ENCODE measurements at regions not wholly inside any gene's neighbourhood (a gene's known extent, or its start where the extent isn't known, plus 50 kb on each side); places are given as distances from the start of the nearest gene placed in this dataset.

- POLR2A ChIA-PET = no interaction called here
- CTCF ChIA-PET = no interaction called here
- no peak for DNase-seq (ENCODE audit: low read depth, low spot score)
- no peak for TF ChIP-seq CTCF (IDR thresholded peaks at IDR 0.05; ENCODE audit: low read depth, low read length)
- Histone ChIP-seq H3K27me3 (ENCODE audit: control insufficient read depth, insufficient read depth, low read length) (no peaks in the 10 kb centered on the region), H3K4me3 (ENCODE audit: low read depth, low read length) (no peak overlapping the region), H3K9me3 (ENCODE audit: control insufficient read depth, insufficient read depth, low read length) (peaks cover 8% of the 10 kb centered on the region), H3K27ac (ENCODE audit: low read depth, low read length) (no peak overlapping the region)
These were observed 183.9 kb downstream of the TOMM20 start for GRCh38 chr1:234944439-234945344.

- H3K27me3 ChIP-seq (ENCODE audit: control insufficient read depth, insufficient read depth, low read length) = no peaks in the 10 kb centered on the region
- peaks cover 3% of the 10 kb centered on the region; the same call in 1 of the 2 replicates for H3K9me3 ChIP-seq (ENCODE audit: control insufficient read depth, insufficient read depth, low read length)
- no peak overlapping the region for H3K4me3 ChIP-seq (ENCODE audit: low read depth, low read length)
- CTCF ChIA-PET = no interaction called here
- POLR2A ChIA-PET = no interaction called here
- no peak for TF ChIP-seq CTCF (IDR thresholded peaks at IDR 0.05; ENCODE audit: low read depth, low read length)
- no peak for DNase-seq (ENCODE audit: low read depth, low spot score)
- no peak overlapping the region for H3K27ac ChIP-seq (ENCODE audit: low read depth, low read length)
These were observed 184.7 kb downstream of the TOMM20 start for GRCh38 chr1:234943836-234944402.

GRCh38 chr1:234942879-234943506 is 185.6 kb downstream of the TOMM20 start:
- no peak for TF ChIP-seq CTCF (IDR thresholded peaks at IDR 0.05; ENCODE audit: low read depth, low read length)
- no peak overlapping the region for H3K4me3 ChIP-seq (ENCODE audit: low read depth, low read length)
- H3K27ac ChIP-seq (ENCODE audit: low read depth, low read length) = no peak overlapping the region
- ChIA-PET CTCF (no interaction called here), POLR2A (no interaction called here)
- H3K27me3 ChIP-seq (ENCODE audit: control insufficient read depth, insufficient read depth, low read length) = no peaks in the 10 kb centered on the region
- no peak for DNase-seq (ENCODE audit: low read depth, low spot score)
- H3K9me3 ChIP-seq (ENCODE audit: control insufficient read depth, insufficient read depth, low read length) = peaks cover 3% of the 10 kb centered on the region; the same call in 1 of the 2 replicates

GRCh38 chr1:234942012-234942332 is 186.7 kb downstream of the TOMM20 start:
- no peak for DNase-seq (ENCODE audit: low read depth, low spot score)
- Histone ChIP-seq H3K4me3 (ENCODE audit: low read depth, low read length) (no peak overlapping the region), H3K9me3 (ENCODE audit: control insufficient read depth, insufficient read depth, low read length) (peaks cover 3% of the 10 kb centered on the region; the same call in 1 of the 2 replicates), H3K27ac (ENCODE audit: low read depth, low read length) (no peak overlapping the region), H3K27me3 (ENCODE audit: control insufficient read depth, insufficient read depth, low read length) (no peaks in the 10 kb centered on the region)
- CTCF ChIA-PET = interaction anchor here (0.6 kb wide), 1 partner anchor 204 kb away, joined by 10 read pairs; no protein-coding TSS in a partner anchor
- no peak for TF ChIP-seq CTCF (IDR thresholded peaks at IDR 0.05; ENCODE audit: low read depth, low read length)
- POLR2A ChIA-PET = no interaction called here

Data from AG04450 (cell line).